ENCODE measurements at regions not wholly inside any gene's neighbourhood (a gene's known extent, or its start where the extent isn't known, plus 50 kb on each side); places are given as distances from the start of the nearest gene placed in this dataset.

- no peak for DNase-seq (ENCODE audit: low read depth)
Measured at GRCh38 chr14:22452330-22452729, 136.7 kb downstream of the DAD1 start.

GRCh38 chr14:22450266-22450665 is 138.8 kb downstream of the DAD1 start:
- DNase-seq (ENCODE audit: low read depth), result no peak

GRCh38 chr14:22449600-22449905 is 139.5 kb downstream of the DAD1 start:
- no peak for DNase-seq (ENCODE audit: low read depth)

- no peak for DNase-seq (ENCODE audit: low read depth)
Measured at GRCh38 chr14:22448905-22449599, 140.0 kb downstream of the DAD1 start.

GRCh38 chr14:22448035-22448904 is 140.8 kb downstream of the DAD1 start:
- DNase-seq (ENCODE audit: low read depth), result peak; percentile 80

- DNase-seq (ENCODE audit: low read depth), result no peak
Measured at GRCh38 chr14:22438742-22439141, 150.3 kb downstream of the DAD1 start.

GRCh38 chr14:22434901-22435550 is 154.0 kb downstream of the DAD1 start:
- no peak for DNase-seq (ENCODE audit: low read depth)

- DNase-seq (ENCODE audit: low read depth), result no peak
Measured at GRCh38 chr14:22434030-22434429, 155.0 kb downstream of the DAD1 start.

- DNase-seq (ENCODE audit: low read depth), result no peak
Measured at GRCh38 chr14:22433069-22433468, 156.0 kb downstream of the DAD1 start.

GRCh38 chr14:22432348-22432976 is 156.6 kb downstream of the DAD1 start:
- DNase-seq (ENCODE audit: low read depth), result no peak

GRCh38 chr14:22429546-22430294 is 159.3 kb downstream of the DAD1 start:
- no peak for DNase-seq (ENCODE audit: low read depth)

- no peak for DNase-seq (ENCODE audit: low read depth)
Measured at GRCh38 chr14:22428700-22429291, 160.2 kb downstream of the DAD1 start.

GRCh38 chr14:22427771-22428231 is 161.2 kb downstream of the DAD1 start:
- DNase-seq (ENCODE audit: low read depth), result no peak

- no peak for DNase-seq (ENCODE audit: low read depth)
Measured at GRCh38 chr14:22426711-22427110, 162.3 kb downstream of the DAD1 start.

- DNase-seq (ENCODE audit: low read depth), result no peak
Measured at GRCh38 chr14:22423958-22424357, 165.1 kb downstream of the DAD1 start.

- no peak for DNase-seq (ENCODE audit: low read depth)
Measured at GRCh38 chr14:22422238-22422637, 166.8 kb downstream of the DAD1 start.

- no peak for DNase-seq (ENCODE audit: low read depth)
Measured at GRCh38 chr14:22420598-22421186, 168.3 kb downstream of the DAD1 start.

- DNase-seq (ENCODE audit: low read depth), result no peak
Measured at GRCh38 chr14:22419620-22420019, 169.4 kb downstream of the DAD1 start.

- DNase-seq (ENCODE audit: low read depth), result no peak
Measured at GRCh38 chr14:22418631-22419030, 170.4 kb downstream of the DAD1 start.

GRCh38 chr14:22417914-22418313 is 171.1 kb downstream of the DAD1 start:
- no peak for DNase-seq (ENCODE audit: low read depth)

- DNase-seq (ENCODE audit: low read depth), result no peak
Measured at GRCh38 chr14:22416193-22416592, 172.8 kb downstream of the DAD1 start.

Data from CMK (cell line).